ENCODE measurements at regions not wholly inside any gene's neighbourhood (a gene's known extent, or its start where the extent isn't known, plus 50 kb on each side); places are given as distances from the start of the nearest gene placed in this dataset.

DNA sequence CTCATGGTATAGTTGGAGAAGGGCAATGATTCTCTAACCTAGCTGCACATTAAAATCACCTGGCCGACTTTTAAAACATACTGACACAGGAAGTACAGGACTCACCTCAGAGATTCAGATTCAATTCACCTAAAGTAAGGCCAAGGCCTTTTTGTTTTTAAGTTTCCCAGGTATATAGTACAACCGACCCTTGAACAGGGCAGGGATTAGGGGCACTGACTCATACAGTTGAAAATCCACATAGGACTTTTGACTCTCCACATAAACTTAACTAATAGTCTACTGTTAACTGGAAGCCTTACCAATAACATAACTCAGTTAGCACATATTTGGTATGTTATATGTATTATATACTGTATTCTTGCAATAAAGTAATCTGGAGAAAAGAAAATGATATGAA is 129.5 kb upstream of the ABI3BP start:
- no peak for TF ChIP-seq TAF1 (IDR thresholded peaks at IDR 0.05; ENCODE audit: low read depth, low read length)
- no peak for TF ChIP-seq SPI1 (IDR thresholded peaks at IDR 0.05; ENCODE audit: low read depth, low read length)
- no peak for TF ChIP-seq POLR2A (IDR thresholded peaks at IDR 0.05; ENCODE audit: low read depth, low read length)
- TF ChIP-seq POLR2AphosphoS5 (IDR thresholded peaks at IDR 0.05; ENCODE audit: low read depth, low read length): no peak
- TF ChIP-seq POU2F2 (IDR thresholded peaks at IDR 0.05; ENCODE audit: low read depth, low read length): no peak

Data from GM12891 (cell line).